Panc1 (cell line): ENCODE measurements at regions not wholly inside any gene's neighbourhood (a gene's known extent, or its start where the extent isn't known, plus 50 kb on each side); places are given as distances from the start of the nearest gene placed in this dataset.
A peak's percentile ranks its signal among the peaks of the same experiment; 100 is the strongest.

Experiments
- ATAC-seq: fragments of 200-7000 bp; cut with Tn5 transposase; 2 replicates; pipeline ENCODE4 v1.9.1; 2020; ENCODE audit warnings: mild to moderate bottlenecking, moderate library complexity
- BruUV-seq: library from RNA; stranded (reverse); fragments of 400-500 nt; replicated peaks from 2 replicates; lab custom pipeline; 2021; lab: Mats Ljungman, UMichigan
- CTCF ChIA-PET: fragments of 300-600 bp; sonication (Branson Sonifier 250); formaldehyde crosslinking; loops from one replicate; lab custom pipeline; 2022; ENCODE audit warnings: antibody characterized with exemption; lab: Charles Lee
- POLR2A ChIA-PET: fragments of 300-600 bp; sonication (Branson Sonifier 250); formaldehyde crosslinking; loops from one replicate; lab custom pipeline; 2022; ENCODE audit warnings: antibody characterized with exemption; lab: Charles Lee
- DNase-seq: peaks from one replicate; pipeline ENCODE4 v3.0.0-alpha.2; 2010; ENCODE audit warnings: low read depth, low spot score
- H3K27ac ChIP-seq: 2 replicates; pipeline ENCODE4 v1.5.1; 2011; ENCODE audit warnings: mild to moderate bottlenecking, low read length, inconsistent platforms
- H3K27me3 ChIP-seq: fragments of 200-500 bp; sonication (Bioruptor generic); 2 replicates; pipeline ENCODE4 v1.6.0; 2014; ENCODE audit warnings: low read length, inconsistent platforms; ENCODE audit not compliant: control insufficient read depth, insufficient read depth
- H3K36me3 ChIP-seq: fragments of 200-500 bp; sonication (Bioruptor generic); 2 replicates; pipeline ENCODE4 v1.5.1; 2014; ENCODE audit warnings: inconsistent platforms, mild to moderate bottlenecking, low read length, moderate library complexity; ENCODE audit not compliant: control insufficient read depth, insufficient read depth
- H3K4me1 ChIP-seq: 2 replicates; pipeline ENCODE4 v1.5.1; 2011; ENCODE audit warnings: inconsistent platforms, mild to moderate bottlenecking, low read length, moderate library complexity; ENCODE audit not compliant: control insufficient read depth, insufficient read depth
- H3K4me3 ChIP-seq, 2 experiments: 2 replicates each; pipeline ENCODE4 v1.5.1; 2011 to 2012; ENCODE audit warnings: low read depth in 2 of 2, low read length in 2 of 2, mild to moderate bottlenecking in 2 of 2, inconsistent platforms in 1 of 2, moderate library complexity in 1 of 2
- H3K9me3 ChIP-seq: fragments of 200-500 bp; sonication (Bioruptor generic); 2 replicates; pipeline ENCODE4 v1.5.1; 2014; ENCODE audit warnings: low read depth, mild to moderate bottlenecking, inconsistent platforms, low read length, moderate library complexity; ENCODE audit not compliant: control insufficient read depth, insufficient read depth
- POLR2AphosphoS5 ChIP-seq: IDR thresholded peaks from 2 replicates; pipeline ENCODE4 v1.6.1; 2012; ENCODE audit warnings: mild to moderate bottlenecking, low read depth, low read length, moderate library complexity
- REST ChIP-seq, 2 experiments: IDR thresholded peaks; 2 replicates each; pipeline ENCODE4 v1.6.1; 2011 to 2012; ENCODE audit warnings: low read depth in 2 of 2, control low read depth in 1 of 2, low read length in 1 of 2, mild to moderate bottlenecking in 1 of 2, moderate library complexity in 1 of 2; ENCODE audit not compliant: insufficient read depth in 1 of 2
- SIN3A ChIP-seq: IDR thresholded peaks from 2 replicates; pipeline ENCODE4 v1.6.1; 2012; ENCODE audit warnings: low read depth, mild to moderate bottlenecking, low read length, moderate library complexity, borderline replicate concordance; ENCODE audit not compliant: insufficient read depth
- TCF7L2 ChIP-seq: IDR thresholded peaks from 2 replicates; pipeline ENCODE4 v1.6.1; 2011; ENCODE audit warnings: mild to moderate bottlenecking, low read depth, low read length, inconsistent platforms
- in situ Hi-C: cut with HindIII; loops from 2 replicates; pipeline ENCODE4 v1.10.0; 2016; ENCODE audit warnings: low sequenced_read_pairs, low pct_unique_long_range_greater_than_20kb
- intact Hi-C: fragments of 100-400 bp; cut with micrococcal nuclease; formaldehyde crosslinking; loops from one replicate; pipeline ENCODE4 v1.10.0; 2022; ENCODE audit not compliant: unreplicated experiment
- TF ChIP-seq, protein P1 (sequence below): fragments of 450-650 bp; IDR thresholded peaks from 2 replicates; pipeline ENCODE4 v1.5.1; 2017; ENCODE audit warnings: mild to moderate bottlenecking

DNA sequence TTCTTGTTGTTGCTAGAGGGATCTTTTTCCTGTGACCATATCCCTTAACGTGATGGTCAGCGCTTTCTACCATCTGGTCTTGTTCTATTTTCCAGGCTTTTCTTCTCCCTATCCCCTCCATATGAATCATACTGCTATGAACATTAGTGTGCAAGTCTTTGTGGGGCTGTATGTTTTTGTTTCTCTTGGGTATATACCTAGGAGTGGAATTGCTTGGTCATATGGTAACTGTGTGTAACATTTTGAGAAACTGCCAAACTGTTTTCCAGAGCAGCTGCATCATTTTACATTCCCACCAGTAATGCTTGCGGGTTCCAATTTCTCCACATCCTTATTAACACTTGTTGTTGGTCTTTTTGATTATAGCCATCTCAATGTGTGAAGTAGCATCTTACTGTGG is 121.4 kb downstream of the SPRY1 start:
- Histone ChIP-seq H3K36me3 (no peaks in the 10 kb centered on the region), H3K27ac (no peak overlapping the region; the same call in 1 of the 2 replicates), H3K4me1 (peaks cover 8% of the 10 kb centered on the region; the same call in 1 of the 2 replicates), H3K4me3 (no peak overlapping the region), H3K27me3 (no peaks in the 10 kb centered on the region), H3K9me3 (no peaks in the 10 kb centered on the region)
- intact Hi-C loops (no loop called here), in situ Hi-C loops (no loop called here)
- no peak for ATAC-seq
- POLR2A ChIA-PET = no interaction called here
- TF ChIP-seq POLR2AphosphoS5 = no peak
- TF ChIP-seq, protein P1, sequence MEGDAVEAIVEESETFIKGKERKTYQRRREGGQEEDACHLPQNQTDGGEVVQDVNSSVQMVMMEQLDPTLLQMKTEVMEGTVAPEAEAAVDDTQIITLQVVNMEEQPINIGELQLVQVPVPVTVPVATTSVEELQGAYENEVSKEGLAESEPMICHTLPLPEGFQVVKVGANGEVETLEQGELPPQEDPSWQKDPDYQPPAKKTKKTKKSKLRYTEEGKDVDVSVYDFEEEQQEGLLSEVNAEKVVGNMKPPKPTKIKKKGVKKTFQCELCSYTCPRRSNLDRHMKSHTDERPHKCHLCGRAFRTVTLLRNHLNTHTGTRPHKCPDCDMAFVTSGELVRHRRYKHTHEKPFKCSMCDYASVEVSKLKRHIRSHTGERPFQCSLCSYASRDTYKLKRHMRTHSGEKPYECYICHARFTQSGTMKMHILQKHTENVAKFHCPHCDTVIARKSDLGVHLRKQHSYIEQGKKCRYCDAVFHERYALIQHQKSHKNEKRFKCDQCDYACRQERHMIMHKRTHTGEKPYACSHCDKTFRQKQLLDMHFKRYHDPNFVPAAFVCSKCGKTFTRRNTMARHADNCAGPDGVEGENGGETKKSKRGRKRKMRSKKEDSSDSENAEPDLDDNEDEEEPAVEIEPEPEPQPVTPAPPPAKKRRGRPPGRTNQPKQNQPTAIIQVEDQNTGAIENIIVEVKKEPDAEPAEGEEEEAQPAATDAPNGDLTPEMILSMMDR = no peak
- no peak for TF ChIP-seq TCF7L2
- no peak for TF ChIP-seq REST (IDR thresholded peaks at IDR 0.05; ENCODE audit: insufficient read depth in 1 of 2, low read depth in 2 of 2, low read length in 1 of 2)
- TF ChIP-seq SIN3A = no peak
- DNase-seq = no peak
- CTCF ChIA-PET = no interaction called here
- no TSS peak for BruUV-seq

GRCh38 chr4:123520325-123520724 is 123.7 kb downstream of the SPRY1 start:
- intact Hi-C loops = no loop called here
- POLR2A ChIA-PET = no interaction called here
- H3K4me3 ChIP-seq = no peak overlapping the region
- H3K27ac ChIP-seq = peak overlapping the region; percentile 46; the same call in 1 of the 2 replicates
- CTCF ChIA-PET = no interaction called here
- ATAC-seq (no peak), DNase-seq (no peak)
- no peaks in the 10 kb centered on the region for H3K9me3 ChIP-seq
- BruUV-seq = no TSS peak
- H3K27me3 ChIP-seq = no peaks in the 10 kb centered on the region
- in situ Hi-C loops = no loop called here
- H3K36me3 ChIP-seq = no peaks in the 10 kb centered on the region
- H3K4me1 ChIP-seq = peaks cover 8% of the 10 kb centered on the region; the same call in 1 of the 2 replicates
- TF ChIP-seq TCF7L2 (no peak), SIN3A (no peak), POLR2AphosphoS5 (no peak), REST (IDR thresholded peaks at IDR 0.05; ENCODE audit: insufficient read depth in 1 of 2, low read depth in 2 of 2, low read length in 1 of 2) (no peak)
- TF ChIP-seq, protein P1 = no peak
